Heart left ventricle (tissue), 13 donors: ENCODE measurements at regions not wholly inside any gene's neighbourhood (a gene's known extent, or its start where the extent isn't known, plus 50 kb on each side); places are given as distances from the start of the nearest gene placed in this dataset.

Source experiments
- POLR2A ChIP-seq, 2 donors: fragments of 450-650 bp; IDR thresholded peaks; one replicate each; pipeline ENCODE4 v1.6.1; 2017; ENCODE audit warnings: antibody characterized with exemption in 2 of 2, mild to moderate bottlenecking in 2 of 2, moderate library complexity in 2 of 2
- TF ChIP-seq, protein P1 (sequence below), 12 donors: fragments of 200-600 bp; sonication (generic) in 4 of 12; IDR thresholded peaks; one replicate each; pipeline versions ENCODE4 v1.5.0 to v1.8.0; 2018 to 2022; ENCODE audit warnings: antibody characterized with exemption in 12 of 12, mild to moderate bottlenecking in 5 of 12
- donor health status: ischemic (EF 13 %, LVEDD 7.1; RV severe dilation, severe dysfunction).
- donor health status: DM: no; HTN: yes; CAD: no.
- donor health status: DM: no; HTN: no; CAD: no.
- donor health status: ischemic (EF 25% LVEDD 6.9; RV normal size, moderate dysfunction).
- donor health status: ischemic (EF 25% LVEDD 5.7; RV mildly dilated, moderate dysfunction).
- donor health status: ischemic (EF 35%, LVEDD 5.7; RV mildly dilated, moderate dysfunction).
- donor health status: nonischemic (EF 11% LVEDD 7.7; RV severe dilation, severe dysfunction).
- donor health status: DM: yes; HTN: yes; CAD: no.
- donor health status: PGD.
- donor health status: ischemic (EF 29% LVEDD 5.4; RV normal size, mild dysfunction).
- donor health status: nonischemic (EF 23%, LVEDD 6.1; RV moderate dilation, normal function).

DNA sequence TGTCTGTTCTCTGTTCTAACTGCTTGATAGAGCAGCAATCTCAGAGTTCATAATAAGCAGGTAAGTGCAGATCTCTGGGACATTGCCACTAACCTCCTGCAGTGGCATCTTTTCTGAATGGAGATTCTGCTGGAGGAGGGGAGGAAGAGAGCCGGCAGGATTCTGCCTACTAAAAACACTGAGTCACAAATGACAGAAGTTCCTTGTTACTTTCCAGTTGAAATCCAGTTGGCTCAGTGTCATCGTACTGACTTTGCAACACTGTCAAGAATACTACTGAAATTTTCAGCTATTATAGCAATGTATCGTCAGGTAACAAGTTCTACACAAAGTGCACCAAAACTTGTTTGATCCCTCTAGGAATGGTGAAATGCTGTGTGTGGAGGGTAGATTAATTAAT, 79.6 kb upstream of the ST6GAL2 start:
- TF ChIP-seq, protein P1, sequence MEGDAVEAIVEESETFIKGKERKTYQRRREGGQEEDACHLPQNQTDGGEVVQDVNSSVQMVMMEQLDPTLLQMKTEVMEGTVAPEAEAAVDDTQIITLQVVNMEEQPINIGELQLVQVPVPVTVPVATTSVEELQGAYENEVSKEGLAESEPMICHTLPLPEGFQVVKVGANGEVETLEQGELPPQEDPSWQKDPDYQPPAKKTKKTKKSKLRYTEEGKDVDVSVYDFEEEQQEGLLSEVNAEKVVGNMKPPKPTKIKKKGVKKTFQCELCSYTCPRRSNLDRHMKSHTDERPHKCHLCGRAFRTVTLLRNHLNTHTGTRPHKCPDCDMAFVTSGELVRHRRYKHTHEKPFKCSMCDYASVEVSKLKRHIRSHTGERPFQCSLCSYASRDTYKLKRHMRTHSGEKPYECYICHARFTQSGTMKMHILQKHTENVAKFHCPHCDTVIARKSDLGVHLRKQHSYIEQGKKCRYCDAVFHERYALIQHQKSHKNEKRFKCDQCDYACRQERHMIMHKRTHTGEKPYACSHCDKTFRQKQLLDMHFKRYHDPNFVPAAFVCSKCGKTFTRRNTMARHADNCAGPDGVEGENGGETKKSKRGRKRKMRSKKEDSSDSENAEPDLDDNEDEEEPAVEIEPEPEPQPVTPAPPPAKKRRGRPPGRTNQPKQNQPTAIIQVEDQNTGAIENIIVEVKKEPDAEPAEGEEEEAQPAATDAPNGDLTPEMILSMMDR (IDR thresholded peaks at IDR 0.05) = no peak
- TF ChIP-seq POLR2A (IDR thresholded peaks at IDR 0.05) = no peak
